Type B pancreatic cell (in vitro differentiated cells): ENCODE measurements at regions not wholly inside any gene's neighbourhood (a gene's known extent, or its start where the extent isn't known, plus 50 kb on each side); places are given as distances from the start of the nearest gene placed in this dataset.

Experiments
- DNase-seq: peaks from one replicate; pipeline ENCODE4 v3.0.0; 2021; ENCODE audit warnings: mixed read lengths; ENCODE audit not compliant: unreplicated experiment; ENCODE audit errors: extremely low spot score
- H3K27ac Mint-ChIP-seq: 2 replicates; pipeline ENCODE4 v1.8.0; 2021; ENCODE audit warnings: mild to moderate bottlenecking, mixed read lengths
- H3K27me3 Mint-ChIP-seq: 2 replicates; pipeline ENCODE4 v1.8.0; 2021; ENCODE audit warnings: mixed read lengths
- H3K36me3 Mint-ChIP-seq: 2 replicates; pipeline ENCODE4 v1.8.0; 2021; ENCODE audit warnings: mixed read lengths
- H3K4me1 Mint-ChIP-seq: one replicate; pipeline ENCODE4 v1.8.0; 2021; ENCODE audit warnings: mixed read lengths; ENCODE audit not compliant: unreplicated experiment
- H3K4me3 Mint-ChIP-seq: 2 replicates; pipeline ENCODE4 v1.8.0; 2021; ENCODE audit warnings: mild to moderate bottlenecking, mixed read lengths
- H3K9me3 Mint-ChIP-seq: 2 replicates; pipeline ENCODE4 v1.8.0; 2021; ENCODE audit warnings: mixed read lengths
- TF ChIP-seq, protein P1 (sequence below): fragments of 200-600 bp; sonication (generic); conservative IDR thresholded peaks from 2 replicates; pipeline ENCODE4 v1.5.0; 2021; ENCODE audit warnings: antibody characterized with exemption, mild to moderate bottlenecking

DNA sequence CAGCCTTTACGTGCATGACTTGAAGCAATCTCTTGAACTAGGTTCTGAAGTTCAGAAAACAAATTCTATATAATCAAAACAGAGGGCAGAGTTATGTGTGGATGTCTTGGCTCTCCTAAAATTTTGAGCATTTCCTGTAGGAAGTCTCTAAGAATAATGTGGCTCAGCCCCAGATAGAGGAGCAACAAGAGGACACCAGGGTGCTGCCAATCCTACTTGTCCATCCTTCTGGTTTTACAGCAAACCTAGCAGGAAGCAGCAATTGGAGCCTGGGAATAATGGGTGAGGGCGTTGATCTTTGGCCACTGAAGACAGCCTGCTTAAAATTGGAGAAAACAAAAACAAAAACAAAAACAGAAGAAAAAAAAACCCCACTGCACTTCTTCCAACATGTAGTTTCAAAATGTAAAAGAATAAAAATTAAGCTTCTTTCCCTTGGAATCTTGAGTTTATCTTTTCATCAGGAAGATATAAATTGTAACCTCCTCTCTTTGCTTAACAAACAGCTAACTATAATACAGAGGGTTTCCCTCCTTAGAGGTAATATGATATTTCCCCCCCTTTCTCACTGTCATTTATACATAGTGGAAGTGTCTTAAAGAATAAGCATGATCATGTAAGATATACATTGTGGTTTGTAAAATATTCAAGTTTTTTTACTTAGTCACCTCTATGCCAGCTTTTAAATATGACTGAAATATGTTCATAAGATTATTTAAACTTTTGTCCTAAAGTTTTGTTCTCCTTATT is 130.6 kb downstream of the FBXO8 start:
- peaks cover 17% of the 10 kb centered on the region for H3K4me1 Mint-ChIP-seq
- no peak overlapping the region for H3K4me3 Mint-ChIP-seq
- no peaks in the 10 kb centered on the region for H3K9me3 Mint-ChIP-seq
- TF ChIP-seq, protein P1, sequence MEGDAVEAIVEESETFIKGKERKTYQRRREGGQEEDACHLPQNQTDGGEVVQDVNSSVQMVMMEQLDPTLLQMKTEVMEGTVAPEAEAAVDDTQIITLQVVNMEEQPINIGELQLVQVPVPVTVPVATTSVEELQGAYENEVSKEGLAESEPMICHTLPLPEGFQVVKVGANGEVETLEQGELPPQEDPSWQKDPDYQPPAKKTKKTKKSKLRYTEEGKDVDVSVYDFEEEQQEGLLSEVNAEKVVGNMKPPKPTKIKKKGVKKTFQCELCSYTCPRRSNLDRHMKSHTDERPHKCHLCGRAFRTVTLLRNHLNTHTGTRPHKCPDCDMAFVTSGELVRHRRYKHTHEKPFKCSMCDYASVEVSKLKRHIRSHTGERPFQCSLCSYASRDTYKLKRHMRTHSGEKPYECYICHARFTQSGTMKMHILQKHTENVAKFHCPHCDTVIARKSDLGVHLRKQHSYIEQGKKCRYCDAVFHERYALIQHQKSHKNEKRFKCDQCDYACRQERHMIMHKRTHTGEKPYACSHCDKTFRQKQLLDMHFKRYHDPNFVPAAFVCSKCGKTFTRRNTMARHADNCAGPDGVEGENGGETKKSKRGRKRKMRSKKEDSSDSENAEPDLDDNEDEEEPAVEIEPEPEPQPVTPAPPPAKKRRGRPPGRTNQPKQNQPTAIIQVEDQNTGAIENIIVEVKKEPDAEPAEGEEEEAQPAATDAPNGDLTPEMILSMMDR = no peak
- H3K27me3 Mint-ChIP-seq = peaks cover 7% of the 10 kb centered on the region
- H3K36me3 Mint-ChIP-seq = no peaks in the 10 kb centered on the region
- no peak overlapping the region for H3K27ac Mint-ChIP-seq
- DNase-seq = no peak

DNA sequence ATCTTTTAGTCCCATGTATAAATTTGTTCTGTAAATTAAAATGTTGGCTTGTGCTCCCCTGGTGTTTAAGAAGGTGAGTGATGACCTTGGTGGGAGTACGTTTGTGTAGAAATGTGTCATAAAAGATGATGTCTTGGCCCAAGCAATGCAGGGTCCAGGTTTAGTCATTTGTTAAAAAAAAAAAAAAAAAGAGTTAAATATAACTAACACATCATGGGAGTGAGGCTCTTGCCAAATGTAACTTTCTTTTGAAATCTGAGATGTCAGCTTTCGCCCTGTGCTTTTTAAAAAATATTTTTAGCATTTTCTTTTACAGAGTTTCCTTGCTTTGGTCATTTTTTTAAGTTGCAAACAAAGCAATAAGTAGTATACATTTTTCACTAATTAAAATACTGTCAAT is 135.6 kb downstream of the FBXO8 start:
- H3K4me1 Mint-ChIP-seq = peaks cover 9% of the 10 kb centered on the region
- DNase-seq = no peak
- no peaks in the 10 kb centered on the region for H3K36me3 Mint-ChIP-seq
- TF ChIP-seq, protein P1 = no peak
- peaks cover 7% of the 10 kb centered on the region for H3K27me3 Mint-ChIP-seq
- H3K27ac Mint-ChIP-seq = no peak overlapping the region
- no peaks in the 10 kb centered on the region for H3K9me3 Mint-ChIP-seq
- no peak overlapping the region for H3K4me3 Mint-ChIP-seq

DNA sequence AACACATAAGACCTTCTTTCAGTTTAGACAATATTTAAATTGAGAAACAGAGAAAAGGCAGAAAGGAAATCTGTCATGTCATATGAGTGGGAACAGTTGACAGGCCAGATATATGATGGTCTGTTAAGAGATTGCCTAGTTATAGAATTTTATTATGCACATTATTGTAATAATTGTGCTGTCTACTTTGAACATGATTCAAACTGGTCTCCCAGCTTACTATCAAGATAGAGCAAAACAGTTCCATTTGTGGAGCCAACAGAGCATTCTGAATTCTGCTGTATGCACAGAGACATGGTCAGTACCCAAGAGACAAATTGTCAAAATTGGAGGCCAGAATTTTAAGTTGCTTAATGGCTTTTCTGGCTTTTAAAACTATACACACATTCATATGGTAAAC is 139.4 kb downstream of the FBXO8 start:
- Mint-ChIP-seq H3K36me3 (no peaks in the 10 kb centered on the region), H3K4me3 (no peak overlapping the region), H3K27me3 (peaks cover 3% of the 10 kb centered on the region), H3K9me3 (no peaks in the 10 kb centered on the region), H3K27ac (no peak overlapping the region), H3K4me1 (no peaks in the 10 kb centered on the region)
- DNase-seq = no peak
- TF ChIP-seq, protein P1 = no peak

DNA sequence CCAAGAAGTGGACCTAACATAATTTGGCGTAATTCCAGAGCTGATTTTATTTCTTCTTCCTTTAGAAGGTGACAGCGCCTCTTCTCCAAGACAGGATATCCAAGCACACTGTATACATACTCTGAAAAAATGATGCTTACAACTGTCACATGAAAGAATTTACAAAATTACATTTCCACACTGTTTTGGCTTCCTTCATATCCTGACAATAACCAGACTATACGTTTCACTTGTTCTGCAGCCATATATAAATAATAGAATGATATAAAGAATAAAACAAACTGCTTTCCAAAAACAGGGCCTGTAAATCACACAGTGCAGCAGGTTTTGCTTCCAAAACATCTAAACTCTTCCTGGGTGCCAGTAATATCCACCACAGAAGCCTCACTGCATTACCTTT is 141.6 kb downstream of the FBXO8 start:
- Mint-ChIP-seq H3K4me1 (no peaks in the 10 kb centered on the region), H3K9me3 (no peaks in the 10 kb centered on the region), H3K36me3 (no peaks in the 10 kb centered on the region), H3K27ac (no peak overlapping the region), H3K27me3 (peaks cover 3% of the 10 kb centered on the region), H3K4me3 (no peak overlapping the region)
- no peak for DNase-seq
- TF ChIP-seq, protein P1 = no peak

DNA sequence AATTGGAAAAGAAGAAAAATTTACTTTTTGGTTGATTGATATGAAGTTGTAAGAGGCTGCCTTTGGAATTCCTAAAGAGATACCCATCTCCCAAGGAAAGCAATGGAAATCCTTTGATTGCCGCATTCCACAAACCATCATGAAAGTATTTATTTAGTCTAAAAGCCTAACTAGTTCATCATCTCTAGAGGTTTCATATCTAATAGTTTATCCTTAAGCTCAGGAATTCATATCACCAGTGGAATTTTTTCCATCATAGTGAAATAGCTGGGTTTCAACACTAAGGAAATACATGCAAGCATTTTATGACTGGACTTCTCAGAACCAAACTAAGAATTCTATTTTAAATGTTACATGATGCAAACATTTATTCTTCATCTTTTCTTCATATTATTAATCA is 144.9 kb downstream of the FBXO8 start:
- Mint-ChIP-seq H3K27me3 (peaks cover 7% of the 10 kb centered on the region), H3K27ac (no peak overlapping the region), H3K4me3 (no peak overlapping the region), H3K9me3 (no peaks in the 10 kb centered on the region), H3K36me3 (no peaks in the 10 kb centered on the region), H3K4me1 (peaks cover 9% of the 10 kb centered on the region)
- no peak for DNase-seq
- TF ChIP-seq, protein P1 = no peak
